Right cardiac atrium (tissue), 5 donors: ENCODE measurements at regions not wholly inside any gene's neighbourhood (a gene's known extent, or its start where the extent isn't known, plus 50 kb on each side); places are given as distances from the start of the nearest gene placed in this dataset.
A peak's percentile ranks its signal among the peaks of the same experiment; 100 is the strongest.
"Not testable (repeated sequence)": the region's sequence is repeated elsewhere in the genome, so short reads cannot be mapped to it uniquely, and the experiment has no call there.

ENCODE experiments used
- ATAC-seq, 2 donors: fragments of 200-7000 bp; cut with Tn5 transposase; one replicate each; pipeline versions ENCODE4 v1.8.0 to v1.9.1; 2020; ENCODE audit warnings: moderate library complexity in 2 of 2, mild to moderate bottlenecking in 1 of 2
- DNase-seq, 3 donors: peaks; one replicate each; pipeline ENCODE4 v3.0.0-alpha.2; 2020
- H3K27ac ChIP-seq: one replicate; pipeline ENCODE4 v1.5.1; 2013; ENCODE audit warnings: mild to moderate bottlenecking, low read length, control low read depth, moderate library complexity
- H3K27me3 ChIP-seq: one replicate; pipeline ENCODE4 v1.6.1; 2013; ENCODE audit not compliant: control insufficient read depth, insufficient read depth
- H3K4me1 ChIP-seq: one replicate; pipeline ENCODE4 v1.6.1; 2013; ENCODE audit warnings: low read length; ENCODE audit not compliant: control insufficient read depth, insufficient read depth
- H3K4me3 ChIP-seq: one replicate; pipeline ENCODE4 v1.5.1; 2013; ENCODE audit warnings: low read length, control low read depth
- H3K9me3 ChIP-seq: one replicate; pipeline ENCODE4 v1.6.1; 2013; ENCODE audit warnings: low read length; ENCODE audit not compliant: control insufficient read depth
- WGBS: extraction: QIAGEN DNeasy Blood & Tissue Kit; methylation state at CpG from one replicate; pipeline ENCODE4 v1.1.7; 2013; 5-methylcytosine and 5-hydroxymethylcytosine counted together
- intact Hi-C, 4 donors: fragments of 100-400 bp; cut with DNase I; formaldehyde crosslinking; loops; one replicate each; pipeline versions ENCODE4 v1.11.0 to v1.14.0; 2022 to 2023
- donor health status: healthy with polysubstance abuse.
- donor health status: DM: no; HTN: yes; CAD: no.
- donor health status: DM: no; HTN: no; CAD: no.
- donor health status: DM: no; HTN: yes; CAD: no; lungs with severe emphysema.
- donor health status: DM: yes; HTN: yes; CAD: no.

DNA sequence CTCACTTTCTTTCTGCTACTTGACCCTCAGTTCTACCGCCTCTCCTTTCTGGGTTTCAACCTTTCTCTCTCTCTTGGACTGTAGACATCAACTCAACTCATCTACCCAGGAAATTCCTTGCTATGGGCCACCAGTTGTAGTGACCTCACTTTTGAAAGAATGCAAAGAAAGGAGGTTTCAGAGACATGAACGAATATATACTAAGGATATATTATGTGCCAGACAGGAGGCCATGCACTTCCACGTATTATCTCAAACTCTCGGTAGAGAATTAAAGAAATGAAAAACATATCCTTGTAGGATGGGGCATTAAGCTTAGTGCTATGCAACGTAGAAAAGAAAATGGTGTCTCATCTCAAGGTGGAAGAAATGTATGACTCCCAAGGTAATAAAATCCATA is 67.3 kb upstream of the NT5E start:
- H3K4me3 ChIP-seq, result no peak overlapping the region
- WGBS, result 75% methylated on average over 5 of the region's 5 CpGs
- no peak for DNase-seq
- no peak for ATAC-seq
- no peak overlapping the region for H3K27ac ChIP-seq
- H3K4me1 ChIP-seq, result no peaks in the 10 kb centered on the region
- H3K9me3 ChIP-seq, result no peaks in the 10 kb centered on the region
- intact Hi-C loops, result no loop called here
- H3K27me3 ChIP-seq, result no peaks in the 10 kb centered on the region

DNA sequence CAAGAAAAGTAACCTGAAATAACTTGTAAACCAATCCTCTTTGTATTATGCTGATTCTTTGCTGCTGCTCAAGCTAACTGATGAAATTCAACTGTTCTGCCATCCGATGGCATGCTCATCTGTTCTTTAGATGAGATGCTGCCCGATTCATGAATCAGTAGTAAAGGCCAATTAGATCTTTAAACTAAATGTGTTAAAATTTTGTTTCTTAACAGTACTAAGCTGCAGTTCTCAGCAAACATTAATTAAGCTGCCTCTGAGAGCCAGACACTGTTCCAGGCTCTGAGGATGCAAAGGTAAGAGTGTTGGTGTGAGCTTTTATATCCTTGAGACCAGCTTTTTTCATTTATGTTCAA is 77.0 kb upstream of the NT5E start:
- 42% methylated on average over 2 of the region's 2 CpGs for WGBS
- no peak overlapping the region for H3K27ac ChIP-seq
- intact Hi-C loops, result no loop called here
- ATAC-seq (no peak), DNase-seq (no peak)
- H3K4me1 ChIP-seq, result no peaks in the 10 kb centered on the region
- H3K4me3 ChIP-seq, result no peak overlapping the region
- no peaks in the 10 kb centered on the region for H3K9me3 ChIP-seq
- no peaks in the 10 kb centered on the region for H3K27me3 ChIP-seq

DNA sequence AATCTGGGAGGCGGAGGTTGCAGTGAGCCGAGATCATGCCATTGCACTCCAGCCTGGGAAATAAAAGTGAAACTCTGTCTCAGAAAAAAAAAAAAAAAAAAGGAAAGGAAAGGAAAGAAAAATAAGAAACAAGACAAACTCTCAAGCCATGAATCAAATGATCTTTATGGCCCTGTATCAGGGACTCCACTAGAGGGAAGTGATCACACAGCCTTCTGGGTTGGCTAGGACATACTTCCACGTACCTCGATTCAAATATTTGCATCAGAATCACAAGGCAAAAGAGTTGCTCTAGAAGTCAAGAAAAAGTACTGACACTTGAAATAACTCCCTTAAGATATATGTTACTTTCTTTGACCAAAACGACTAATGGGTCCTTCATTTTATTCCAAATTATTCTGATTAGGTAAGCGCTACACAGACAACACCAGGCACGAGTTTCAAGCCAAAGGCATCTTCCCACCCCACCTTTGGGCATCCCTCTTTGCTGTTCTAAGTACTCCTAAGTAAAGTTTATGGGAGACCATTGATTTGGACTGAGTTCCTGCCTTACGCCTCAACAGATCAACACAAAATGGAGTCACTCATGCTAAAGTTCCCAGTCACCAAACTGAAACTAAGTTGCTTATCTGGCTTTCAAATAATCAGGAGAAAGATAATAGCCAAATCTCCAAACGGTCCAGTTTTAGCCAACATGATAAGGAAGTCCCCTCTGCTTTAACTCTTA is 77.5 kb upstream of the NT5E start:
- 72% methylated on average over 9 of the region's 9 CpGs for WGBS
- Histone ChIP-seq H3K9me3 (no peaks in the 10 kb centered on the region), H3K4me1 (no peaks in the 10 kb centered on the region), H3K4me3 (no peak overlapping the region), H3K27ac (no peak overlapping the region), H3K27me3 (no peaks in the 10 kb centered on the region)
- intact Hi-C loops, result no loop called here
- peak in 1 of 2 donors; percentile 62 for ATAC-seq
- no peak for DNase-seq

DNA sequence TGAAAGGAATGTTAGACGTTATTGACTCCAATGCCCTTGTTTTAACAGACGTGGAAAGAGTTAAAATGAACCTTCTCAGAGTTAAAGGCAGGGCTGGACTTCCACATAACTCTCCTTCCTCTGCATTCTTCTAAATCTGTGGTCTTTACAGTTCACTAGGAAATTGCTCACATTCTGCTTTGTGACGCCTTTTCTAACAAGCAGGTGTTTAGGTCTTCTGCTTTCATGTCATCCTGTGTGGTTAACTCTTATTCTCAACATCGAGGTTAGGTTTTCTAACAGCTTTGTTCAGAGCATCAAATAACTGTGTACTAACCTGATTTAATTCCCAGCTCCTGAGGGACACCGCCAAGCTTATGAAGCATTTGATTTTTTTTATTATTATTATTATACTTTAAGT is 81.3 kb upstream of the NT5E start:
- DNase-seq (no peak), ATAC-seq (no peak)
- Histone ChIP-seq H3K27me3 (no peaks in the 10 kb centered on the region), H3K4me1 (no peaks in the 10 kb centered on the region), H3K4me3 (no peak overlapping the region), H3K27ac (no peak overlapping the region), H3K9me3 (no peaks in the 10 kb centered on the region)
- intact Hi-C loops, result no loop called here
- 44% methylated on average over 5 of the region's 5 CpGs for WGBS

DNA sequence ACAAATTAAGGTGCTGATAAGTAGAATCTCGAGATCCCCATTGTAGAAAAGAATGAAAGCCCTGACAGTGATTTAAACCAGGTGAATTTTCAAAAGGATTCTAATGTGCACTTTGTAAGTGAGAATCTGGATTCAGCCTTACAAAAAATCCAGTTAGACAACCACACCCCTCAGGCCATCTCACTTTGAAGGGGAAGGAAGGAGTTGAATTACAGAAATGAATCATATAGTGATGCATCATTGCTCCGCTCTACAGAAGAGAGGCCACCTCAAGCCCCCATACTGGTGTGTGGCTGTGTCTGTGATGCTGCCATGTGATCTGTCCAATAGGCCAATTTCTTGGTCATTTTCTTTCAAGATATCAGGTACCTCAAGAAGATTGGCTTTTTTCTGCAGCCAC is 85.5 kb upstream of the NT5E start:
- intact Hi-C loops, result no loop called here
- H3K4me3 ChIP-seq, result no peak overlapping the region
- no peak overlapping the region for H3K27ac ChIP-seq
- H3K27me3 ChIP-seq, result no peaks in the 10 kb centered on the region
- ATAC-seq, result no peak
- H3K4me1 ChIP-seq, result no peaks in the 10 kb centered on the region
- no peaks in the 10 kb centered on the region for H3K9me3 ChIP-seq
- 67% methylated on average over 2 of the region's 2 CpGs for WGBS
- DNase-seq, result no peak

DNA sequence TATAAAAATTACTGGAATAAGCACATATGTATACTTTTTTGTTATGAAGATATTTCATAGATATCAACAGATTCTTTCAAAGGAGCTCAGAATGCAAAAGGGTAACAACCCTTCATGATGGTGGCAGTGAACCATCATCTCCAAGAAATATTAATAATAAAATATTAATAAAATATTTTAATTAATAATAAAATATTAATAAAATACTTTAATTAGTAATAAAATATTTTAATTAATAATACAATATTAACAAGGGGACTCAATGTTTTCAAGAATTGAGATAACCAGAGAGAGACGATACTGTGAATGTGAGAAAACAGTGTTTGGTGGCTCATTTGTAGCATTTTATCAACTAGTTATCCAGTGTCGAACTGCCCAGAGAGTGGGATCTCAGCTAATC is 86.0 kb upstream of the NT5E start:
- DNase-seq, result no peak
- no peaks in the 10 kb centered on the region for H3K27me3 ChIP-seq
- no peak overlapping the region for H3K4me3 ChIP-seq
- 91% methylated on average over 2 of the region's 2 CpGs for WGBS
- intact Hi-C loops, result no loop called here
- no peaks in the 10 kb centered on the region for H3K4me1 ChIP-seq
- no peaks in the 10 kb centered on the region for H3K9me3 ChIP-seq
- no peak for ATAC-seq
- no peak overlapping the region for H3K27ac ChIP-seq

DNA sequence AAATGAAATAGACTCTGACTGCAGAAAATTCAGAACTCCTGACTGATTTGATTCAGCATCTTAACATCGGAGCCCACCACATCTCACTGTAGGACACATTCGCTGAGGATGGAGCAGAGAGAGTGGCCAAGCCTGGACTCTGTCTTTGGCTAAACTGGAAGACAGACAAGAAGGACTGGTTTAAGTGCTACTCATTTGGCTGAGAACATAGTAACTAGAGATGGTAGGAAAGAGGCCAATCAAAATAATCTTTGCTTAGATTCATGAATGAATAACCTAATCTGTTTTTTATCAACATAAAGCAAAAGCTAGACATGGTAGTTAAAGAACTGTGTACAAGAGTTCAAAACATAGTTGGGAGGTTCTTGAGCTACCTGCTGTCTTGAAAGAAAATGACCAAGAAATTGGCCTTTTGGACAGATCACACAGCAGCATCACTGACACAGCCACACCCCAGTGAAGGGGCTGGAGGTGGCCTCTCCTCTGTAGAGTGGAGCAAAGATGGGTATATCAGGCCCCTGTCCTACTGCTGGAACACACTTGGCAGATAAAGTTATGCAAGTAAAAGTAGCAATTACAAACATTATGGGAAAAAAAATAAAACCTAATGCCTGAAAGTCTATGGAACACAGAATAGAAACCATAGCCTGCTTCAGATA is 87.1 kb upstream of the NT5E start:
- intact Hi-C loops, result no loop called here
- 85% methylated on average over 2 of the region's 2 CpGs for WGBS
- H3K27me3 ChIP-seq, result no peaks in the 10 kb centered on the region
- DNase-seq (no peak), ATAC-seq (no peak)
- H3K4me1 ChIP-seq, result no peaks in the 10 kb centered on the region
- no peak overlapping the region for H3K4me3 ChIP-seq
- no peak overlapping the region for H3K27ac ChIP-seq
- no peaks in the 10 kb centered on the region for H3K9me3 ChIP-seq

DNA sequence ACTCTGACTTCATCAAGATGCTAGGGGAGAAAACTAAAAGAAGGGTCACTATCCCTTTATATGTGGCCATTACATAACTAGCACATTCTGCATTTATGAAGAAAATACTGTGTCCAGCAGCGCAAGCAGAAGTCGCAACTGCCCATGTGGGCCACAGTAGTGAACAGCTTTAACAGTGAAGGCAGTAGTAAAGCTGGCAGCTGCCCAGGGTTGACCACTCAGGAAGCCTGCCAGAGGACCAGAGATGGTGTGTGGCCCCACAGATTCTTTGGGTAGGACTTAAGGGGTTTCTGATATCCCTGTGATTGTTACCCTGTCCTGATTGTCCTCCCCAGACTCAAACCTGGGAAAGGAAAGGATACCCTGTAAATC is 88.3 kb upstream of the NT5E start:
- ATAC-seq (no peak), DNase-seq (no peak)
- Histone ChIP-seq H3K4me1 (no peaks in the 10 kb centered on the region), H3K27me3 (no peaks in the 10 kb centered on the region), H3K4me3 (no peak overlapping the region), H3K9me3 (no peaks in the 10 kb centered on the region), H3K27ac (no peak overlapping the region)
- intact Hi-C loops, result no loop called here
- 90% methylated on average over 2 of the region's 2 CpGs for WGBS

DNA sequence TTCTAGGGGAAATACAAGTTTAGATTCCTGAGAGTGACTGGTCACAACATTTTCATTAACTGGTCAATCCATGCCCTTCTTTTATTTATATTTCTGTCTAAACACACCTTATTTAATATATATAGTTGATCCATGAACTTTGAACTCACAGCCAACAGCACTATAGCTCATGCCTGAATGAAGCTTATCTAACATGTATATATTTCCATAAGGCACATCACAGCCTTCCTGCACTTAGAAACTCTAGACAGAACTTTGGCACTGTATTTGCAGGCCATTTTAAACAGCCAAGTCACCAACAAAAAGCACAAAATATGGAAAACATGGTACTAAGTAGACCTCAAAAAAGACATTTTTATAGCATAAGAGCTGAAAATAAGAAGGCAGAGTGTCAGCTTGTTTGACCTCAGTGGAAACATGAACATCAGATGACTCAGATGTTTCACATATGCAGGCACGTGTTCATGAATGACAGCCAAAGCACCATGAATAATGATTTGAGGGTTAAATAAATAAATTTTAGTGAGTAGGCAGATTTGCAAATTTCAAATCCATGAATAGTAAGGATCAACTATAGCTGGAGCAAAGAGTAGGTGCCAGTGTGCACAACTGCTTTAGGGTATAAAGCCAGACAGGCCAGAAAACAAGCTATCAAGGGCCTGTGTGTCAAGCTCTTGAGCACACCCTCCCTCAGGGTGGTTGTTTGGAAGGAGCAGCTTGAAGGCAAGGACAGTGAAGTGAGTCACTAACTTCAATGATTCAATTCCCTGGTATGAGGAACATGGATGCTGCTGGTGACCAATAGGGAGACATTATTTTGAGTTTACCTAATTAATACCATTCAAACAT is 88.9 kb upstream of the NT5E start:
- H3K27ac ChIP-seq, result no peak overlapping the region
- no peak overlapping the region for H3K4me3 ChIP-seq
- H3K9me3 ChIP-seq, result no peaks in the 10 kb centered on the region
- 41% methylated on average over 1 of the region's 1 CpG for WGBS
- DNase-seq, result peak in 1 of 3 donors; percentile 14
- intact Hi-C loops, result no loop called here
- H3K4me1 ChIP-seq, result no peaks in the 10 kb centered on the region
- no peaks in the 10 kb centered on the region for H3K27me3 ChIP-seq
- peak; percentile 48 to 69 for ATAC-seq

DNA sequence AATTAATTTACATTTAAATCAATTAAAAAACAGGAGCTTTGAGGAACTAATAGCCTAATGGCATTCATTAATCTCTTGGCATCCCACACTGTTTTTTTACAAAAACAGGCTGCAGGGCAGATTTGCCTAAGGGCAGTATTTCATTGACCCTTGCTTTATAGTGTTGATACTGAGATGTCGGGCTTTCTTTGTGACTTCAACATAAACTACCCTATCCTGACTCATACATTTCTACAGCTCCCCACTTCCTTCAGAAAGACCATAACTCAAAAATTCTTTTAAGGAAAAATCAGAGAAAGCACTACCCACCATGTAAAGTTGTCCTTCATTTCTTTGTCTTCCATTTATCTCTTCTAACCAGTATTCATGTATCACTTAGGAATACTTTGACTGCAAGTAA is 92.2 kb upstream of the NT5E start:
- H3K27ac ChIP-seq, result no peak overlapping the region
- 87% methylated on average over 1 of the region's 1 CpG for WGBS
- no peaks in the 10 kb centered on the region for H3K9me3 ChIP-seq
- no peaks in the 10 kb centered on the region for H3K4me1 ChIP-seq
- no peak for DNase-seq
- no peak overlapping the region for H3K4me3 ChIP-seq
- H3K27me3 ChIP-seq, result no peaks in the 10 kb centered on the region
- intact Hi-C loops, result loop anchor here in 3 of 4 donors (2.0 to 10.0 kb wide), 3 partner anchors 125 to 127 kb away; no protein-coding TSS in a partner anchor
- ATAC-seq, result no peak

DNA sequence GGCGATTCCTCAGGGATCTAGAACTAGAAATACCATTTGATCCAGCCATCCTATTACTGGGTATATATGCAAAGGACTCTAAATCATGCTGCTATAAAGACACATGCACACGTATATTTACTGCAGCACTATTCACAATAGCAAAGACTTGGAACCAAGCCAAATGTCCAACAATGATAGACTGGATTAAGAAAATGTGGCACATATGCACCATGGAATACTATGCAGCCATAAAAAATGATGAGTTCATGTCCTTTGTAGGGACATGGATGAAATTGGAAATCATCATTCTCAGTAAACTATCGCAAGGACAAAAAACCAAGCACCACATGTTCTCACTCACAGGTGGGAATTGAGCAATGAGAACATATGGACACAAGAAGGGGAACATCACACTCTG is 93.1 kb upstream of the NT5E start:
- H3K27me3 ChIP-seq, H3K27ac ChIP-seq, ATAC-seq, DNase-seq, H3K4me1 ChIP-seq, H3K9me3 ChIP-seq, H3K4me3 ChIP-seq: not testable (repeated sequence)
- WGBS, result 94% methylated on average over 3 of the region's 3 CpGs
- intact Hi-C loops, result loop anchor here in 3 of 4 donors (2.0 to 10.0 kb wide), 3 partner anchors 126 to 128 kb away; no protein-coding TSS in a partner anchor
